ENCODE measurements at regions not wholly inside any gene's neighbourhood (a gene's known extent, or its start where the extent isn't known, plus 50 kb on each side); places are given as distances from the start of the nearest gene placed in this dataset.

- no peaks in the 10 kb centered on the region for H3K27me3 ChIP-seq (ENCODE audit: control insufficient read depth, insufficient read depth, low read length, poor library complexity, severe bottlenecking)
- H3K4me3 Mint-ChIP-seq: no peak overlapping the region
- H3K4me1 ChIP-seq (ENCODE audit: control insufficient read depth, insufficient read depth, low read length): no peaks in the 10 kb centered on the region
- H3K4me1 Mint-ChIP-seq: peaks cover 9% of the 10 kb centered on the region
- H3K9me3 Mint-ChIP-seq: no peaks in the 10 kb centered on the region
- WGBS, 2 experiments (ENCODE audit: insufficient coverage in 1 of 2, insufficient read length in 1 of 2): 94 to 98% methylated on average over 5 of the region's 5 CpGs
- H3K27ac ChIP-seq (ENCODE audit: low read depth, low read length): no peak overlapping the region
- no peak for TF ChIP-seq CTCF (conservative IDR thresholded peaks at IDR 0.05)
- H3K27me3 Mint-ChIP-seq (ENCODE audit: insufficient read depth): peaks cover 8% of the 10 kb centered on the region
- no peak for DNase-seq
- no peak overlapping the region for H3K4me3 ChIP-seq (ENCODE audit: low read length)
- H3K9ac ChIP-seq (ENCODE audit: extremely low read depth, low read length, poor library complexity, severe bottlenecking): no peak overlapping the region
- H3K36me3 Mint-ChIP-seq (ENCODE audit: low read depth): no peaks in the 10 kb centered on the region
- no peaks in the 10 kb centered on the region for H3K36me3 ChIP-seq (ENCODE audit: control insufficient read depth, insufficient read depth, low read length)
- H3K27ac Mint-ChIP-seq: no peak overlapping the region
- no peaks in the 10 kb centered on the region for H3K9me3 ChIP-seq (ENCODE audit: control insufficient read depth, low read length)
These were observed 239.7 kb upstream of the HABP2 start for GRCh38 chr10:113313048-113313602.

GRCh38 chr10:113313722-113314121 lies 239.1 kb upstream of the HABP2 start:
- Mint-ChIP-seq H3K9me3 (no peaks in the 10 kb centered on the region), H3K36me3 (ENCODE audit: low read depth) (no peaks in the 10 kb centered on the region), H3K4me1 (peaks cover 9% of the 10 kb centered on the region), H3K4me3 (no peak overlapping the region), H3K27me3 (ENCODE audit: insufficient read depth) (peaks cover 8% of the 10 kb centered on the region), H3K27ac (no peak overlapping the region)
- H3K4me1 ChIP-seq (ENCODE audit: control insufficient read depth, insufficient read depth, low read length): no peaks in the 10 kb centered on the region
- H3K27ac ChIP-seq (ENCODE audit: low read depth, low read length): no peak overlapping the region
- no peaks in the 10 kb centered on the region for H3K9me3 ChIP-seq (ENCODE audit: control insufficient read depth, low read length)
- TF ChIP-seq CTCF (conservative IDR thresholded peaks at IDR 0.05): no peak
- no peaks in the 10 kb centered on the region for H3K36me3 ChIP-seq (ENCODE audit: control insufficient read depth, insufficient read depth, low read length)
- no peak overlapping the region for H3K9ac ChIP-seq (ENCODE audit: extremely low read depth, low read length, poor library complexity, severe bottlenecking)
- no peaks in the 10 kb centered on the region for H3K27me3 ChIP-seq (ENCODE audit: control insufficient read depth, insufficient read depth, low read length, poor library complexity, severe bottlenecking)
- DNase-seq: no peak
- 86 to 93% methylated on average over 3 to 4 of the region's 4 CpGs for WGBS, 2 experiments (ENCODE audit: insufficient coverage in 1 of 2, insufficient read length in 1 of 2)
- no peak overlapping the region for H3K4me3 ChIP-seq (ENCODE audit: low read length)

GRCh38 chr10:113316506-113316905 lies 236.3 kb upstream of the HABP2 start:
- no peaks in the 10 kb centered on the region for H3K27me3 ChIP-seq (ENCODE audit: control insufficient read depth, insufficient read depth, low read length, poor library complexity, severe bottlenecking)
- no peaks in the 10 kb centered on the region for H3K36me3 ChIP-seq (ENCODE audit: control insufficient read depth, insufficient read depth, low read length)
- Mint-ChIP-seq H3K27ac (no peak overlapping the region), H3K36me3 (ENCODE audit: low read depth) (no peaks in the 10 kb centered on the region), H3K4me3 (no peak overlapping the region), H3K9me3 (no peaks in the 10 kb centered on the region), H3K27me3 (ENCODE audit: insufficient read depth) (peaks cover 6% of the 10 kb centered on the region), H3K4me1 (peaks cover 2% of the 10 kb centered on the region)
- TF ChIP-seq CTCF (conservative IDR thresholded peaks at IDR 0.05): peak; percentile 64
- no peaks in the 10 kb centered on the region for H3K9me3 ChIP-seq (ENCODE audit: control insufficient read depth, low read length)
- H3K27ac ChIP-seq (ENCODE audit: low read depth, low read length): no peak overlapping the region
- WGBS, 2 experiments (ENCODE audit: insufficient coverage in 1 of 2, insufficient read length in 1 of 2): 91 to 93% methylated on average over 4 of the region's 4 CpGs
- H3K4me1 ChIP-seq (ENCODE audit: control insufficient read depth, insufficient read depth, low read length): no peaks in the 10 kb centered on the region
- DNase-seq: no peak
- H3K9ac ChIP-seq (ENCODE audit: extremely low read depth, low read length, poor library complexity, severe bottlenecking): no peak overlapping the region
- no peak overlapping the region for H3K4me3 ChIP-seq (ENCODE audit: low read length)
